HCT116 (cell line): ENCODE measurements at regions not wholly inside any gene's neighbourhood (a gene's known extent, or its start where the extent isn't known, plus 50 kb on each side); places are given as distances from the start of the nearest gene placed in this dataset.

ENCODE experiments used
- ATAC-seq: fragments of 200-7000 bp; cut with Tn5 transposase; 2 replicates; pipeline ENCODE4 v1.9.1; 2020; ENCODE audit warnings: mild to moderate bottlenecking, moderate library complexity
- BruUV-seq: library from RNA; stranded (reverse); fragments of 400-500 nt; replicated peaks from 2 replicates; lab custom pipeline; 2021; lab: Mats Ljungman, UMichigan
- CTCF ChIA-PET: fragments of 300-600 bp; sonication (Branson Sonifier 250); formaldehyde crosslinking; loops from one replicate; lab custom pipeline; 2021; ENCODE audit warnings: antibody characterized with exemption; lab: Charles Lee
- POLR2A ChIA-PET: fragments of 300-600, 350-600 bp; sonication (Branson Sonifier 250); formaldehyde crosslinking; loops from one replicate; lab custom pipeline; 2021; ENCODE audit warnings: antibody characterized with exemption; lab: Charles Lee
- RAD21 ChIA-PET, 2 experiments: fragments of 300-600 bp; sonication (Branson Sonifier 250); formaldehyde crosslinking; loops; one replicate each; lab custom pipeline; 2023; ENCODE audit warnings: low total read pairs in 2 of 2; ENCODE audit not compliant: uncharacterized antibody in 2 of 2, unreplicated experiment in 2 of 2, low non-redundant PET in 1 of 2; lab: Charles Lee
- DNase-seq: peaks from one replicate; pipeline ENCODE4 v3.0.0-alpha.2; 2010; ENCODE audit warnings: low read depth, low spot score
- H2AFZ ChIP-seq: fragments of 200-600 bp; shearing (Covaris generic), sonication (generic); 2 replicates; pipeline ENCODE4 v1.6.1; 2017; ENCODE audit warnings: low read depth, mixed run types, mixed read lengths, antibody characterized with exemption, low read length; ENCODE audit not compliant: poor library complexity, severe bottlenecking
- H3K27ac ChIP-seq: 2 replicates; pipeline ENCODE4 v1.5.1; 2012; ENCODE audit warnings: low read depth, low read length
- H3K27me3 ChIP-seq: fragments of 200-600 bp; sonication (generic); 2 replicates; pipeline ENCODE4 v1.6.1; 2016; ENCODE audit warnings: mixed run types, low read length, mixed read lengths; ENCODE audit not compliant: insufficient read depth
- H3K36me3 ChIP-seq, 2 experiments: fragments of 200-500 bp in 1 of 2; fragments of 200-600 bp in 1 of 2; sonication (Bioruptor generic) in 1 of 2; sonication (generic) in 1 of 2; 2 replicates each; pipeline versions ENCODE4 v1.5.1 to v1.6.1; 2014 to 2016; ENCODE audit warnings: low read length in 2 of 2, inconsistent platforms in 1 of 2, mixed read lengths in 1 of 2, mixed run types in 1 of 2; ENCODE audit not compliant: insufficient read depth in 2 of 2, control insufficient read depth in 1 of 2
- H3K4me1 ChIP-seq, 2 experiments: fragments of 200-600 bp in 1 of 2; sonication (generic) in 1 of 2; 2 replicates each; pipeline versions ENCODE4 v1.5.1 to v1.6.1; 2012 to 2017; ENCODE audit warnings: low read length in 2 of 2, inconsistent platforms in 1 of 2, mild to moderate bottlenecking in 1 of 2, mixed read lengths in 1 of 2, mixed run types in 1 of 2, moderate library complexity in 1 of 2; ENCODE audit not compliant: insufficient read depth in 2 of 2, control insufficient read depth in 1 of 2
- H3K4me2 ChIP-seq: fragments of 200-600 bp; sonication (generic); 2 replicates; pipeline ENCODE4 v1.6.1; 2017; ENCODE audit warnings: mixed run types, low read length, mixed read lengths
- H3K4me3 ChIP-seq, 2 experiments: fragments of 200-600 bp in 1 of 2; sonication (generic) in 1 of 2; replicated peaks in 1 of 2; 2 replicates each; pipeline ENCODE4 v1.5.1; 2011 to 2016; ENCODE audit warnings: low read length in 2 of 2, control low read depth in 1 of 2, low read depth in 1 of 2, mild to moderate bottlenecking in 1 of 2, mixed read lengths in 1 of 2, mixed run types in 1 of 2
- H3K79me2 ChIP-seq: fragments of 200-600 bp; sonication (generic); 2 replicates; pipeline ENCODE4 v1.6.1; 2017; ENCODE audit warnings: mild to moderate bottlenecking, mixed run types, low read length, moderate library complexity, mixed read lengths; ENCODE audit not compliant: insufficient read depth
- H3K9ac ChIP-seq: fragments of 200-600 bp; sonication (generic); 2 replicates; pipeline ENCODE4 v1.6.1; 2016; ENCODE audit warnings: low read length, mixed read lengths
- H3K9me2 ChIP-seq: fragments of 200-600 bp; sonication (generic), shearing (Covaris generic); 2 replicates; pipeline ENCODE4 v1.6.1; 2017; ENCODE audit warnings: mixed run types, mild to moderate bottlenecking, moderate library complexity; ENCODE audit not compliant: insufficient read depth
- H3K9me3 ChIP-seq, 2 experiments: fragments of 200-500 bp in 1 of 2; fragments of 200-600 bp in 1 of 2; sonication (Bioruptor generic) in 1 of 2; sonication (generic) in 1 of 2; 2 replicates each; pipeline ENCODE4 v1.6.1; 2014 to 2017; ENCODE audit warnings: low read length in 2 of 2, mixed read lengths in 2 of 2, inconsistent platforms in 1 of 2, low read depth in 1 of 2, mild to moderate bottlenecking in 1 of 2, mixed run types in 1 of 2, moderate library complexity in 1 of 2; ENCODE audit not compliant: control insufficient read depth in 1 of 2, insufficient read depth in 1 of 2
- H4K20me1 ChIP-seq: fragments of 200-600 bp; sonication (generic), shearing (Covaris generic); 2 replicates; pipeline ENCODE4 v1.6.1; 2017; ENCODE audit warnings: mixed run types, mild to moderate bottlenecking, moderate library complexity; ENCODE audit not compliant: insufficient read depth
- CTCF ChIP-seq, 3 experiments: fragments of 200-600 bp in 1 of 3; sonication (generic) in 1 of 3; IDR thresholded peaks in 2 of 3; conservative IDR thresholded peaks in 1 of 3; 2 replicates each; pipeline ENCODE4 v1.5.1; 2012 to 2017; ENCODE audit warnings: low read depth in 2 of 3, low read length in 2 of 3, antibody characterized with exemption in 1 of 3, borderline replicate concordance in 1 of 3, control low read depth in 1 of 3, mild to moderate bottlenecking in 1 of 3, mixed read lengths in 1 of 3, mixed run types in 1 of 3, moderate library complexity in 1 of 3; ENCODE audit not compliant: insufficient read depth in 1 of 3
- EZH2 ChIP-seq: fragments of 200-600 bp; sonication (generic); IDR thresholded peaks from 2 replicates; pipeline ENCODE4 v1.6.1; 2017; ENCODE audit warnings: antibody characterized with exemption, mixed run types
- EZH2phosphoT487 ChIP-seq: fragments of 200-600 bp; IDR thresholded peaks from 2 replicates; pipeline ENCODE4 v1.6.1; 2018; ENCODE audit warnings: antibody characterized with exemption, borderline replicate concordance
- FOSL1 ChIP-seq: IDR thresholded peaks from 2 replicates; pipeline ENCODE4 v1.6.1; 2012; ENCODE audit warnings: low read depth
- JUND ChIP-seq: IDR thresholded peaks from 2 replicates; pipeline ENCODE4 v1.6.1; 2012
- RAD21 ChIP-seq: IDR thresholded peaks from 2 replicates; pipeline ENCODE4 v1.6.1; 2012; ENCODE audit warnings: low read depth, mild to moderate bottlenecking
- REST ChIP-seq: IDR thresholded peaks from 2 replicates; pipeline ENCODE4 v1.6.1; 2012; ENCODE audit warnings: low read depth
- ZFX ChIP-seq: fragments of 450-650 bp; IDR thresholded peaks from 2 replicates; pipeline ENCODE4 v1.6.1; 2017
- ZNF274 ChIP-seq: fragments of 200-500 bp; sonication (Bioruptor generic); IDR thresholded peaks from 2 replicates; pipeline ENCODE4 v1.6.1; 2014; ENCODE audit warnings: mild to moderate bottlenecking, low read depth, low read length, inconsistent platforms
- intact Hi-C: fragments of 100-400 bp; cut with micrococcal nuclease; formaldehyde crosslinking; loops from 2 replicates; pipeline ENCODE4 v1.10.0; 2022

GRCh38 chr2:19688059-19688458 lies 213.7 kb downstream of the TTC32 start:
- Histone ChIP-seq H3K9me2 (no peaks in the 10 kb centered on the region), H3K4me3 (no peak overlapping the region), H2AFZ (no peak overlapping the region), H3K27me3 (no peaks in the 10 kb centered on the region), H3K4me1 (peaks cover 0 to under 1% of the 10 kb centered on the region in 2 experiments; a peak in 2 of 4 replicates), H3K27ac (no peak overlapping the region), H3K36me3 (no peaks in the 10 kb centered on the region), H4K20me1 (no peaks in the 10 kb centered on the region), H3K9ac (no peak overlapping the region), H3K9me3 (no peaks in the 10 kb centered on the region), H3K4me2 (no peak overlapping the region), H3K79me2 (no peaks in the 10 kb centered on the region)
- ChIA-PET CTCF (no interaction called here), RAD21 (no interaction called here), POLR2A (no interaction called here)
- DNase-seq (no peak), ATAC-seq (no peak)
- TF ChIP-seq JUND = no peak
- no peak for TF ChIP-seq EZH2phosphoT487
- TF ChIP-seq REST = no peak
- TF ChIP-seq ZFX = no peak
- TF ChIP-seq CTCF (IDR thresholded peaks at IDR 0.05 in 2 of 3, conservative IDR thresholded peaks at IDR 0.05 in 1 of 3; ENCODE audit: borderline replicate concordance in 1 of 3, insufficient read depth in 1 of 3, low read depth in 2 of 3, low read length in 2 of 3) = no peak
- no peak for TF ChIP-seq ZNF274
- no peak for TF ChIP-seq RAD21
- no peak for TF ChIP-seq EZH2
- no peak for TF ChIP-seq FOSL1
- intact Hi-C loops = no loop called here
- BruUV-seq = no TSS peak
